Sigmoid colon (tissue), 4 donors: ENCODE measurements at regions not wholly inside any gene's neighbourhood (a gene's known extent, or its start where the extent isn't known, plus 50 kb on each side); places are given as distances from the start of the nearest gene placed in this dataset.

Experiments used
- CTCF ChIP-seq, 4 experiments: fragments of 450-650 bp in 3 of 4; fragments of 200-600 bp in 1 of 4; IDR thresholded peaks; one replicate each; pipeline ENCODE4 v1.5.1; 2016 to 2019; ENCODE audit warnings: antibody characterized with exemption in 4 of 4, mild to moderate bottlenecking in 3 of 4, moderate library complexity in 2 of 4
- EP300 ChIP-seq, 4 donors: sonication (generic); formaldehyde crosslinking; IDR thresholded peaks; one replicate each; pipeline ENCODE4 v1.6.1; 2017; ENCODE audit warnings: antibody characterized with exemption in 4 of 4
- POLR2A ChIP-seq, 2 donors: fragments of 450-650 bp; IDR thresholded peaks; one replicate each; pipeline ENCODE4 v1.6.1; 2016; ENCODE audit warnings: antibody characterized with exemption in 2 of 2, mild to moderate bottlenecking in 2 of 2, moderate library complexity in 2 of 2
- POLR2AphosphoS5 ChIP-seq, 4 donors: sonication (generic); formaldehyde crosslinking; IDR thresholded peaks; one replicate each; pipeline ENCODE4 v1.6.1; 2017; ENCODE audit warnings: antibody characterized with exemption in 4 of 4

GRCh38 chr3:193932576-193932975, 203.4 kb upstream of the HES1 start:
- TF ChIP-seq EP300 (IDR thresholded peaks at IDR 0.05) (no peak), POLR2A (IDR thresholded peaks at IDR 0.05) (no peak), CTCF (IDR thresholded peaks at IDR 0.05) (no peak), POLR2AphosphoS5 (IDR thresholded peaks at IDR 0.05) (no peak)
